OCI-LY3 (cell line): ENCODE measurements at regions not wholly inside any gene's neighbourhood (a gene's known extent, or its start where the extent isn't known, plus 50 kb on each side); places are given as distances from the start of the nearest gene placed in this dataset.

ENCODE experiments used
- H2AFZ ChIP-seq: fragments of 200-600, 300-600 bp; shearing (Covaris generic); 2 replicates; pipeline ENCODE4 v1.6.0; 2014; ENCODE audit warnings: antibody characterized with exemption, low read depth, low read length
- H3K27ac ChIP-seq: fragments of 200-600, 300-600 bp; sonication (generic); 2 replicates; pipeline ENCODE4 v1.5.1; 2014; ENCODE audit warnings: mild to moderate bottlenecking, low read length, moderate library complexity, mixed read lengths
- H3K27me3 ChIP-seq: fragments of 200-600, 300-600 bp; sonication (generic); 2 replicates; pipeline ENCODE4 v1.6.1; 2014; ENCODE audit warnings: low read depth, low read length, mixed read lengths
- H3K36me3 ChIP-seq: fragments of 200-600, 300-600 bp; sonication (generic); replicated peaks from 2 replicates; pipeline ENCODE3; 2014; ENCODE audit warnings: low read depth, low read length, mixed read lengths
- H3K4me1 ChIP-seq: fragments of 300-600, 200-600 bp; sonication (generic); 2 replicates; pipeline ENCODE4 v1.6.1; 2014; ENCODE audit warnings: low read length, mixed read lengths
- H3K4me2 ChIP-seq: fragments of 200-600, 300-600 bp; sonication (generic); 2 replicates; pipeline ENCODE4 v1.6.1; 2014; ENCODE audit warnings: low read length, mixed read lengths
- H3K4me3 ChIP-seq: fragments of 300-600, 200-600 bp; sonication (generic); 2 replicates; pipeline ENCODE4 v1.5.1; 2014; ENCODE audit warnings: antibody characterized with exemption, mild to moderate bottlenecking, low read length, moderate library complexity
- H3K79me2 ChIP-seq: fragments of 300-600, 200-600 bp; shearing (Covaris generic); 2 replicates; pipeline ENCODE4 v1.6.1; 2014; ENCODE audit warnings: mild to moderate bottlenecking, low read length, mixed read lengths
- H3K9ac ChIP-seq: fragments of 300-600, 200-600 bp; shearing (Covaris generic); 2 replicates; pipeline ENCODE4 v1.6.0; 2014; ENCODE audit warnings: mild to moderate bottlenecking, low read length, moderate library complexity
- H3K9me3 ChIP-seq: fragments of 200-600, 300-600 bp; shearing (Covaris generic); 2 replicates; pipeline ENCODE4 v1.6.1; 2014; ENCODE audit warnings: low read length, mixed read lengths; ENCODE audit not compliant: insufficient read depth
- H4K20me1 ChIP-seq: fragments of 200-600, 300-600 bp; sonication (generic); 2 replicates; pipeline ENCODE4 v1.6.1; 2016; ENCODE audit warnings: low read length, mixed read lengths; ENCODE audit not compliant: insufficient read depth
- CTCF ChIP-seq: fragments of 200-600, 300-600 bp; sonication (generic); IDR thresholded peaks from 2 replicates; pipeline ENCODE4 v1.5.1; 2014; ENCODE audit warnings: antibody characterized with exemption, low read length, low read depth
- EZH2phosphoT487 ChIP-seq: fragments of 200-600 bp; shearing (Covaris generic); IDR thresholded peaks from 2 replicates; pipeline ENCODE4 v1.6.1; 2018; ENCODE audit warnings: antibody characterized with exemption, mixed run types, low read depth

- Histone ChIP-seq H3K9ac (no peak overlapping the region), H3K79me2 (no peaks in the 10 kb centered on the region), H4K20me1 (no peaks in the 10 kb centered on the region), H3K27me3 (no peaks in the 10 kb centered on the region), H3K9me3 (no peaks in the 10 kb centered on the region), H3K36me3 (no peaks in the 10 kb centered on the region), H2AFZ (no peak overlapping the region), H3K4me2 (no peak overlapping the region), H3K4me3 (no peak overlapping the region), H3K4me1 (no peaks in the 10 kb centered on the region), H3K27ac (no peak overlapping the region)
- no peak for TF ChIP-seq CTCF
- TF ChIP-seq EZH2phosphoT487: no peak
Measured at GRCh38 chr4:133596459-133596858, 447.4 kb downstream of the PCDH10 start.

GRCh38 chr4:133594390-133595207, 445.5 kb downstream of the PCDH10 start:
- Histone ChIP-seq H4K20me1 (no peaks in the 10 kb centered on the region), H2AFZ (no peak overlapping the region), H3K36me3 (no peaks in the 10 kb centered on the region), H3K27ac (no peak overlapping the region), H3K9me3 (no peaks in the 10 kb centered on the region), H3K9ac (no peak overlapping the region), H3K4me2 (no peak overlapping the region), H3K27me3 (no peaks in the 10 kb centered on the region), H3K79me2 (no peaks in the 10 kb centered on the region), H3K4me3 (no peak overlapping the region), H3K4me1 (no peaks in the 10 kb centered on the region)
- TF ChIP-seq EZH2phosphoT487 (no peak), CTCF (no peak)

GRCh38 chr4:133593764-133594163, 444.7 kb downstream of the PCDH10 start:
- Histone ChIP-seq H3K9ac (no peak overlapping the region), H3K27ac (no peak overlapping the region), H3K36me3 (no peaks in the 10 kb centered on the region), H2AFZ (no peak overlapping the region), H3K4me2 (no peak overlapping the region), H3K9me3 (no peaks in the 10 kb centered on the region), H3K4me3 (no peak overlapping the region), H3K4me1 (no peaks in the 10 kb centered on the region), H3K79me2 (no peaks in the 10 kb centered on the region), H4K20me1 (no peaks in the 10 kb centered on the region), H3K27me3 (no peaks in the 10 kb centered on the region)
- no peak for TF ChIP-seq CTCF
- no peak for TF ChIP-seq EZH2phosphoT487

GRCh38 chr4:133592591-133592990, 443.5 kb downstream of the PCDH10 start:
- H3K4me1 ChIP-seq: no peaks in the 10 kb centered on the region
- no peaks in the 10 kb centered on the region for H3K9me3 ChIP-seq
- H3K9ac ChIP-seq: no peak overlapping the region
- no peak overlapping the region for H3K27ac ChIP-seq
- no peaks in the 10 kb centered on the region for H3K79me2 ChIP-seq
- no peak overlapping the region for H2AFZ ChIP-seq
- no peak overlapping the region for H3K4me3 ChIP-seq
- no peaks in the 10 kb centered on the region for H3K36me3 ChIP-seq
- H4K20me1 ChIP-seq: no peaks in the 10 kb centered on the region
- TF ChIP-seq CTCF: no peak
- no peak for TF ChIP-seq EZH2phosphoT487
- H3K27me3 ChIP-seq: no peaks in the 10 kb centered on the region
- H3K4me2 ChIP-seq: no peak overlapping the region
